Caco-2 (cell line): ENCODE measurements at regions not wholly inside any gene's neighbourhood (a gene's known extent, or its start where the extent isn't known, plus 50 kb on each side); places are given as distances from the start of the nearest gene placed in this dataset.

Experiments used
- BruUV-seq: library from RNA; stranded (reverse); fragments of 400-500 nt; replicated peaks from 2 replicates; lab custom pipeline; 2021; lab: Mats Ljungman, UMichigan
- CTCF ChIA-PET: fragments of 300-600 bp; sonication (Branson Sonifier 250); formaldehyde crosslinking; loops from one replicate; lab custom pipeline; 2022; ENCODE audit warnings: antibody characterized with exemption; lab: Charles Lee
- POLR2A ChIA-PET: fragments of 300-600 bp; sonication (Branson Sonifier 250); formaldehyde crosslinking; loops from one replicate; lab custom pipeline; 2022; ENCODE audit warnings: antibody characterized with exemption; lab: Charles Lee
- DNase-seq, 2 experiments: peaks; one replicate each; pipeline versions ENCODE4 v3.0.0 to v3.0.0-alpha.2; 2020 to 2022
- H3K27me3 ChIP-seq: replicated peaks from 2 replicates; pipeline ENCODE4 v1.6.0; 2011; ENCODE audit warnings: low read length; ENCODE audit not compliant: control insufficient read depth, insufficient read depth
- H3K36me3 ChIP-seq: 2 replicates; pipeline ENCODE4 v1.5.1; 2011; ENCODE audit warnings: low read length; ENCODE audit not compliant: control insufficient read depth, insufficient read depth
- H3K4me1 ChIP-seq: fragments of 250-450 bp; sonication (Bioruptor Pico); 2 replicates; pipeline ENCODE4 v1.5.1; 2020; ENCODE audit warnings: mild to moderate bottlenecking
- H3K4me3 ChIP-seq: 2 replicates; pipeline ENCODE4 v1.5.1; 2011; ENCODE audit warnings: low read depth, mild to moderate bottlenecking, control low read depth, low read length
- H3K9me3 ChIP-seq: fragments of 250-450 bp; sonication (Bioruptor Pico); 2 replicates; pipeline ENCODE4 v1.5.1; 2020; ENCODE audit warnings: mild to moderate bottlenecking, moderate library complexity
- H3K27ac Mint-ChIP-seq: one replicate; pipeline ENCODE4 v1.8.0; 2022; ENCODE audit warnings: mixed read lengths; ENCODE audit not compliant: unreplicated experiment
- H3K27me3 Mint-ChIP-seq: one replicate; pipeline ENCODE4 v1.8.0; 2022; ENCODE audit warnings: mixed read lengths; ENCODE audit not compliant: insufficient read depth, unreplicated experiment
- H3K36me3 Mint-ChIP-seq: one replicate; pipeline ENCODE4 v1.8.0; 2022; ENCODE audit warnings: mild to moderate bottlenecking, mixed read lengths; ENCODE audit not compliant: insufficient read depth, unreplicated experiment
- H3K4me1 Mint-ChIP-seq: one replicate; pipeline ENCODE4 v1.8.0; 2022; ENCODE audit warnings: low read depth, mixed read lengths; ENCODE audit not compliant: unreplicated experiment
- H3K4me3 Mint-ChIP-seq: one replicate; pipeline ENCODE4 v1.8.0; 2022; ENCODE audit warnings: mild to moderate bottlenecking, moderate library complexity, mixed read lengths; ENCODE audit not compliant: unreplicated experiment
- H3K9me3 Mint-ChIP-seq: one replicate; pipeline ENCODE4 v1.8.0; 2022; ENCODE audit warnings: mixed read lengths; ENCODE audit not compliant: unreplicated experiment
- CTCF ChIP-seq, 2 experiments: fragments of 200-600 bp in 1 of 2; IDR thresholded peaks; 1 replicate in 1 of 2; 2 replicates in 1 of 2; pipeline versions ENCODE4 v1.5.1 to v1.8.0; 2011 to 2022; ENCODE audit warnings: antibody characterized with exemption in 1 of 2, control low read depth in 1 of 2, inconsistent platforms in 1 of 2, low read depth in 1 of 2, low read length in 1 of 2, mild to moderate bottlenecking in 1 of 2, moderate library complexity in 1 of 2; ENCODE audit not compliant: insufficient read depth in 1 of 2, severe bottlenecking in 1 of 2, unreplicated experiment in 1 of 2
- intact Hi-C: fragments of 100-400 bp; cut with micrococcal nuclease; formaldehyde crosslinking; loops from one replicate; pipeline ENCODE4 v1.10.0; 2022; ENCODE audit not compliant: unreplicated experiment

GRCh38 chr2:149904352-149905175, 317.0 kb upstream of the MMADHC start:
- Histone ChIP-seq H3K36me3 (no peaks in the 10 kb centered on the region), H3K9me3 (no peaks in the 10 kb centered on the region), H3K4me1 (no peaks in the 10 kb centered on the region), H3K27me3 (no peaks in the 10 kb centered on the region), H3K4me3 (no peak overlapping the region)
- Mint-ChIP-seq H3K27ac (no peak overlapping the region), H3K4me3 (no peak overlapping the region), H3K27me3 (no peaks in the 10 kb centered on the region), H3K4me1 (no peaks in the 10 kb centered on the region), H3K36me3 (peaks cover 6% of the 10 kb centered on the region), H3K9me3 (no peaks in the 10 kb centered on the region)
- TF ChIP-seq CTCF (IDR thresholded peaks at IDR 0.05; ENCODE audit: insufficient read depth in 1 of 2, low read depth in 1 of 2, low read length in 1 of 2, severe bottlenecking in 1 of 2, unreplicated experiment in 1 of 2): no peak
- no TSS peak for BruUV-seq
- POLR2A ChIA-PET: no interaction called here
- intact Hi-C loops: no loop called here
- CTCF ChIA-PET: no interaction called here
- peak in 1 of 2 experiments; percentile 17 for DNase-seq

GRCh38 chr2:149903626-149904025, 316.1 kb upstream of the MMADHC start:
- no peaks in the 10 kb centered on the region for H3K9me3 Mint-ChIP-seq
- POLR2A ChIA-PET: no interaction called here
- H3K4me3 Mint-ChIP-seq: no peak overlapping the region
- CTCF ChIA-PET: no interaction called here
- no peak overlapping the region for H3K27ac Mint-ChIP-seq
- Histone ChIP-seq H3K9me3 (no peaks in the 10 kb centered on the region), H3K36me3 (no peaks in the 10 kb centered on the region), H3K4me1 (no peaks in the 10 kb centered on the region), H3K4me3 (no peak overlapping the region), H3K27me3 (no peaks in the 10 kb centered on the region)
- BruUV-seq: no TSS peak
- peaks cover 6% of the 10 kb centered on the region for H3K36me3 Mint-ChIP-seq
- no peak for TF ChIP-seq CTCF (IDR thresholded peaks at IDR 0.05; ENCODE audit: insufficient read depth in 1 of 2, low read depth in 1 of 2, low read length in 1 of 2, severe bottlenecking in 1 of 2, unreplicated experiment in 1 of 2)
- no peaks in the 10 kb centered on the region for H3K4me1 Mint-ChIP-seq
- no peak for DNase-seq
- intact Hi-C loops: no loop called here
- no peaks in the 10 kb centered on the region for H3K27me3 Mint-ChIP-seq

- CTCF ChIA-PET: no interaction called here
- Histone ChIP-seq H3K4me1 (no peaks in the 10 kb centered on the region), H3K4me3 (no peak overlapping the region), H3K9me3 (no peaks in the 10 kb centered on the region), H3K27me3 (no peaks in the 10 kb centered on the region), H3K36me3 (no peaks in the 10 kb centered on the region)
- POLR2A ChIA-PET: no interaction called here
- H3K27me3 Mint-ChIP-seq: no peaks in the 10 kb centered on the region
- TF ChIP-seq CTCF (IDR thresholded peaks at IDR 0.05; ENCODE audit: insufficient read depth in 1 of 2, low read depth in 1 of 2, low read length in 1 of 2, severe bottlenecking in 1 of 2, unreplicated experiment in 1 of 2): no peak
- no TSS peak for BruUV-seq
- H3K4me1 Mint-ChIP-seq: no peaks in the 10 kb centered on the region
- intact Hi-C loops: no loop called here
- H3K36me3 Mint-ChIP-seq: peaks cover 6% of the 10 kb centered on the region
- no peak for DNase-seq
- no peak overlapping the region for H3K27ac Mint-ChIP-seq
- no peaks in the 10 kb centered on the region for H3K9me3 Mint-ChIP-seq
- no peak overlapping the region for H3K4me3 Mint-ChIP-seq
Measured at GRCh38 chr2:149902081-149902480, 314.5 kb upstream of the MMADHC start.
